SU-DHL-6 (cell line): ENCODE measurements at regions not wholly inside any gene's neighbourhood (a gene's known extent, or its start where the extent isn't known, plus 50 kb on each side); places are given as distances from the start of the nearest gene placed in this dataset.

Source experiments
- H2AFZ ChIP-seq: fragments of 200-600 bp; sonication (generic); 2 replicates; pipeline ENCODE4 v1.6.1; 2014; ENCODE audit warnings: low read depth, mild to moderate bottlenecking, moderate library complexity, mixed read lengths, antibody characterized with exemption, low read length; ENCODE audit not compliant: severe bottlenecking
- H3F3A ChIP-seq: fragments of 200-600 bp; shearing (Covaris generic); 2 replicates; pipeline ENCODE4 v1.6.0; 2016; ENCODE audit warnings: antibody characterized with exemption, mild to moderate bottlenecking; ENCODE audit not compliant: insufficient read depth
- H3K27ac ChIP-seq: fragments of 200-600 bp; sonication (generic); 2 replicates; pipeline ENCODE4 v1.5.1; 2016; ENCODE audit warnings: low read depth, mild to moderate bottlenecking, low read length, moderate library complexity, mixed read lengths
- H3K27me3 ChIP-seq: fragments of 200-600 bp; sonication (generic), shearing (Covaris generic); 2 replicates; pipeline ENCODE4 v1.6.0; 2014; ENCODE audit warnings: mild to moderate bottlenecking, low read length
- H3K36me3 ChIP-seq: fragments of 200-600 bp; sonication (generic); 2 replicates; pipeline ENCODE4 v1.6.1; 2014; ENCODE audit warnings: mild to moderate bottlenecking, low read length, mixed read lengths
- H3K4me2 ChIP-seq: fragments of 300-600, 200-600 bp; shearing (Covaris generic), sonication (generic); 2 replicates; pipeline ENCODE4 v1.6.0; 2014; ENCODE audit warnings: low read length, low read depth, mild to moderate bottlenecking; ENCODE audit not compliant: poor library complexity, severe bottlenecking
- H3K4me3 ChIP-seq: fragments of 200-600 bp; sonication (generic); 2 replicates; pipeline ENCODE4 v1.5.1; 2014; ENCODE audit warnings: antibody characterized with exemption, low read length, mild to moderate bottlenecking, mixed read lengths; ENCODE audit not compliant: insufficient read depth, poor library complexity, severe bottlenecking
- H3K79me2 ChIP-seq: fragments of 200-600 bp; sonication (generic); 2 replicates; pipeline ENCODE4 v1.6.1; 2014; ENCODE audit warnings: mild to moderate bottlenecking, low read length, moderate library complexity; ENCODE audit not compliant: insufficient read depth
- H3K9ac ChIP-seq: fragments of 200-600 bp; sonication (generic); 2 replicates; pipeline ENCODE4 v1.7.0; 2014; ENCODE audit warnings: mild to moderate bottlenecking, low read length
- H3K9me2 ChIP-seq: fragments of 200-600 bp; sonication (generic); replicated peaks from 2 replicates; pipeline ENCODE4 v1.6.1; 2014; ENCODE audit warnings: low read length; ENCODE audit not compliant: insufficient read depth
- H3K9me3 ChIP-seq: fragments of 200-600 bp; sonication (generic); 2 replicates; pipeline ENCODE4 v1.6.1; 2014; ENCODE audit warnings: low read length, mixed read lengths; ENCODE audit not compliant: insufficient read depth
- H4K20me1 ChIP-seq: fragments of 200-600 bp; sonication (generic); 2 replicates; pipeline ENCODE4 v1.6.1; 2014; ENCODE audit warnings: low read depth, mild to moderate bottlenecking, antibody characterized with exemption, low read length, moderate library complexity, mixed read lengths
- EZH2phosphoT487 ChIP-seq: fragments of 200-600 bp; sonication (generic), shearing (Covaris generic); conservative IDR thresholded peaks from 2 replicates; pipeline ENCODE4 v1.6.1; 2018; ENCODE audit warnings: mild to moderate bottlenecking, antibody characterized with exemption, low read length, moderate library complexity, mixed read lengths
- TF ChIP-seq, protein P1 (sequence below): fragments of 200-600 bp; sonication (generic); IDR thresholded peaks from one replicate; pipeline ENCODE4 v1.5.1; 2017; ENCODE audit warnings: antibody characterized with exemption, mild to moderate bottlenecking, low read length, moderate library complexity; ENCODE audit not compliant: insufficient read depth, poor library complexity, severe bottlenecking

DNA sequence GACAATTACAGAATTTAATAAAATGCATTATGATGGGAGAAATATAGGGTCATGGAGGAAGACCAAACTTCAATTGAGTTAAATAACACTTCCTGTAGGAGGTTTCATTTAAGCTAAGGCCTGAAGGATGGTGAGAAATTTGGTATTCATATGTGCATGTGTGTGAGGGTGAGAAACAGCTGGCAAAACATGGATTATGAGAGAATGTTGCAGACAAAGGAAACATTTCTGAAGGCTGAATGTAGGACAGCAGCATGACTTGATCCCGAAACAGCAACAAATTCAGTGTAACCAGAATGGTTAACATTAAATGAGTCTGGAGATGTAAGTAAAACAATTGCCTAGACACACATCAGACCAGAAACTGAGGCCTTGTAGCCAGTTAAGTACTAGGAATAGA is 630.8 kb downstream of the NR4A2 start:
- H3K79me2 ChIP-seq: no peaks in the 10 kb centered on the region
- H3F3A ChIP-seq: no peaks in the 10 kb centered on the region
- no peak for TF ChIP-seq EZH2phosphoT487
- TF ChIP-seq, protein P1, sequence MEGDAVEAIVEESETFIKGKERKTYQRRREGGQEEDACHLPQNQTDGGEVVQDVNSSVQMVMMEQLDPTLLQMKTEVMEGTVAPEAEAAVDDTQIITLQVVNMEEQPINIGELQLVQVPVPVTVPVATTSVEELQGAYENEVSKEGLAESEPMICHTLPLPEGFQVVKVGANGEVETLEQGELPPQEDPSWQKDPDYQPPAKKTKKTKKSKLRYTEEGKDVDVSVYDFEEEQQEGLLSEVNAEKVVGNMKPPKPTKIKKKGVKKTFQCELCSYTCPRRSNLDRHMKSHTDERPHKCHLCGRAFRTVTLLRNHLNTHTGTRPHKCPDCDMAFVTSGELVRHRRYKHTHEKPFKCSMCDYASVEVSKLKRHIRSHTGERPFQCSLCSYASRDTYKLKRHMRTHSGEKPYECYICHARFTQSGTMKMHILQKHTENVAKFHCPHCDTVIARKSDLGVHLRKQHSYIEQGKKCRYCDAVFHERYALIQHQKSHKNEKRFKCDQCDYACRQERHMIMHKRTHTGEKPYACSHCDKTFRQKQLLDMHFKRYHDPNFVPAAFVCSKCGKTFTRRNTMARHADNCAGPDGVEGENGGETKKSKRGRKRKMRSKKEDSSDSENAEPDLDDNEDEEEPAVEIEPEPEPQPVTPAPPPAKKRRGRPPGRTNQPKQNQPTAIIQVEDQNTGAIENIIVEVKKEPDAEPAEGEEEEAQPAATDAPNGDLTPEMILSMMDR: no peak
- no peak overlapping the region for H2AFZ ChIP-seq
- H3K9ac ChIP-seq: no peak overlapping the region
- H3K9me3 ChIP-seq: no peaks in the 10 kb centered on the region
- no peaks in the 10 kb centered on the region for H3K27me3 ChIP-seq
- H3K4me3 ChIP-seq: no peak overlapping the region
- no peak overlapping the region for H3K4me2 ChIP-seq
- no peaks in the 10 kb centered on the region for H4K20me1 ChIP-seq
- H3K36me3 ChIP-seq: no peaks in the 10 kb centered on the region
- H3K9me2 ChIP-seq: no peaks in the 10 kb centered on the region
- no peak overlapping the region for H3K27ac ChIP-seq

DNA sequence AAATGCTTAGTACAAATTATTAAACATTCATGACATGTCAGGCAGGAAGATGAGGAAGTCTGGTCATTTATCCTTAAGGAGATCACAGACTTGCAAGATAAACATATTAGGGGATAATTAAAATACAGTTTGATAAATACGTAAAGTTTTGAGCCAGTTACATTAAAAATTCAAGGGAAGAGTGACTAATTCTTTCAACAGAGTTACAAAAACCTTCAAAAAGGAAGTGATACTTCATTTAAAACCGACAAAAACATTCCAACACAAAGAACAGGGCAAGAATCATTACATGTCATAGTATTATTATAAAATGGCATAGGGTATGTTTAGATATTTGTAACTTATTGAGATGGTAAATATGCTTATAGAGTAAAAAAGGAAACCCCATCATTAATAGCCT is 636.0 kb downstream of the NR4A2 start:
- Histone ChIP-seq H2AFZ (no peak overlapping the region), H3F3A (no peaks in the 10 kb centered on the region), H3K4me2 (no peak overlapping the region)

DNA sequence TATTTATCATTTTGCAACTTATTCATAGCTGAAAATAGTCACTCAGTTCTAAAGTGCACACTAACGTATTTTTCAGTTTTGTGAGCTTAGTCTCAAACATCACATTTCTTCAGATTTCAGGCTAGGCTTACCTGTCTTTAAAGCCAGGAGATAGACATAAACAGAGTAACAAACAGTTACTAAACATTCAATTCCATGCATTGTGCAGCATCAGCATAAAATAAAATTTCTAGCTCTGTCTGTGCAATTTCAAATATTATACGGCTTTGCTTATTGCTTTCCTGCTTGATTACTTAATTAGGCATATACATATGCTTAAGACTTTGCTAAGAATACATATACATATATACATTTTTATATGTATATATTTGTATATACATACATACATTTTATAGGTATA is 637.0 kb downstream of the NR4A2 start:
- no peaks in the 10 kb centered on the region for H3K79me2 ChIP-seq
- H3K4me2 ChIP-seq: no peak overlapping the region
- H3K9ac ChIP-seq: no peak overlapping the region
- no peaks in the 10 kb centered on the region for H3K36me3 ChIP-seq
- TF ChIP-seq EZH2phosphoT487: no peak
- TF ChIP-seq, protein P1: no peak
- H3K9me3 ChIP-seq: no peaks in the 10 kb centered on the region
- no peaks in the 10 kb centered on the region for H3F3A ChIP-seq
- H3K9me2 ChIP-seq: no peaks in the 10 kb centered on the region
- no peaks in the 10 kb centered on the region for H3K27me3 ChIP-seq
- no peaks in the 10 kb centered on the region for H4K20me1 ChIP-seq
- no peak overlapping the region for H3K27ac ChIP-seq
- H2AFZ ChIP-seq: no peak overlapping the region
- H3K4me3 ChIP-seq: no peak overlapping the region

More for the DNA sequence above, 636.0 kb downstream of the NR4A2 start:
- H3K9me2 ChIP-seq: no peaks in the 10 kb centered on the region
- no peaks in the 10 kb centered on the region for H4K20me1 ChIP-seq
- H3K9ac ChIP-seq: no peak overlapping the region
- no peaks in the 10 kb centered on the region for H3K9me3 ChIP-seq
- no peak overlapping the region for H3K4me3 ChIP-seq
- no peak overlapping the region for H3K27ac ChIP-seq
- H3K27me3 ChIP-seq: no peaks in the 10 kb centered on the region
- TF ChIP-seq, protein P1: no peak
- no peak for TF ChIP-seq EZH2phosphoT487
- no peaks in the 10 kb centered on the region for H3K36me3 ChIP-seq
- no peaks in the 10 kb centered on the region for H3K79me2 ChIP-seq
